Activated CD4-positive, alpha-beta T cell treated with anti-CD3 and anti-CD28 coated beads, Interleukin-2, amount 10 ng/mL, durations not matched to agents 7 days and 5 days (primary cell): ENCODE measurements at regions not wholly inside any gene's neighbourhood (a gene's known extent, or its start where the extent isn't known, plus 50 kb on each side); places are given as distances from the start of the nearest gene placed in this dataset.

Source experiments
- CTCF ChIA-PET: fragments of 350-600 bp; sonication (Branson Sonifier 250); formaldehyde crosslinking; loops from one replicate; lab custom pipeline; 2021; ENCODE audit warnings: antibody characterized with exemption; lab: Charles Lee
- POLR2A ChIA-PET: fragments of 350-600 bp; sonication (Branson Sonifier 250); formaldehyde crosslinking; loops from one replicate; lab custom pipeline; 2021; ENCODE audit warnings: antibody characterized with exemption; lab: Charles Lee
- DNase-seq: peaks from one replicate; pipeline ENCODE4 v3.0.0-alpha.2; 2020
- H3K27ac Mint-ChIP-seq: one replicate; pipeline ENCODE4 v1.8.0; 2021; ENCODE audit warnings: mild to moderate bottlenecking, moderate library complexity, mixed read lengths
- H3K27me3 Mint-ChIP-seq: one replicate; pipeline ENCODE4 v1.8.0; 2021; ENCODE audit warnings: mixed read lengths
- H3K36me3 Mint-ChIP-seq: one replicate; pipeline ENCODE4 v1.8.0; 2021; ENCODE audit warnings: low read depth, mixed read lengths
- H3K4me1 Mint-ChIP-seq: one replicate; pipeline ENCODE4 v1.8.0; 2021; ENCODE audit warnings: mixed read lengths
- H3K4me3 Mint-ChIP-seq: one replicate; pipeline ENCODE4 v1.8.0; 2021; ENCODE audit warnings: mild to moderate bottlenecking, moderate library complexity, mixed read lengths
- H3K9me3 Mint-ChIP-seq: one replicate; pipeline ENCODE4 v1.8.0; 2021; ENCODE audit warnings: mixed read lengths

- ChIA-PET CTCF (no interaction called here), POLR2A (no interaction called here)
- H3K9me3 Mint-ChIP-seq, result no peaks in the 10 kb centered on the region
- no peak for DNase-seq
- no peak overlapping the region for H3K27ac Mint-ChIP-seq
- H3K36me3 Mint-ChIP-seq, result no peaks in the 10 kb centered on the region
- no peak overlapping the region for H3K4me3 Mint-ChIP-seq
- H3K27me3 Mint-ChIP-seq, result no peaks in the 10 kb centered on the region
- no peaks in the 10 kb centered on the region for H3K4me1 Mint-ChIP-seq
Measured at GRCh38 chr15:81865850-81866537, 179.8 kb downstream of the MEX3B start.

- H3K27me3 Mint-ChIP-seq, result no peaks in the 10 kb centered on the region
- H3K9me3 Mint-ChIP-seq, result no peaks in the 10 kb centered on the region
- no peak overlapping the region for H3K27ac Mint-ChIP-seq
- ChIA-PET POLR2A (interaction anchor here (0.6 kb wide), 1 partner anchor 327 kb away, joined by 3 read pairs; no protein-coding TSS in a partner anchor), CTCF (interaction anchor here (0.6 kb wide), 1 partner anchor 1692 kb away, joined by 3 read pairs; no protein-coding TSS in a partner anchor)
- DNase-seq, result no peak
- H3K4me3 Mint-ChIP-seq, result no peak overlapping the region
- no peaks in the 10 kb centered on the region for H3K36me3 Mint-ChIP-seq
- H3K4me1 Mint-ChIP-seq, result no peaks in the 10 kb centered on the region
Measured at GRCh38 chr15:81863162-81863561, 182.7 kb downstream of the MEX3B start.

- H3K4me3 Mint-ChIP-seq, result no peak overlapping the region
- H3K27ac Mint-ChIP-seq, result no peak overlapping the region
- H3K27me3 Mint-ChIP-seq, result no peaks in the 10 kb centered on the region
- ChIA-PET CTCF (no interaction called here), POLR2A (no interaction called here)
- no peak for DNase-seq
- H3K36me3 Mint-ChIP-seq, result no peaks in the 10 kb centered on the region
- no peaks in the 10 kb centered on the region for H3K4me1 Mint-ChIP-seq
- no peaks in the 10 kb centered on the region for H3K9me3 Mint-ChIP-seq
Measured at GRCh38 chr15:81859737-81860516, 185.9 kb downstream of the MEX3B start.

- CTCF ChIA-PET, result no interaction called here
- no peaks in the 10 kb centered on the region for H3K4me1 Mint-ChIP-seq
- H3K36me3 Mint-ChIP-seq, result no peaks in the 10 kb centered on the region
- no peak overlapping the region for H3K27ac Mint-ChIP-seq
- no peaks in the 10 kb centered on the region for H3K27me3 Mint-ChIP-seq
- no peak for DNase-seq
- H3K9me3 Mint-ChIP-seq, result no peaks in the 10 kb centered on the region
- POLR2A ChIA-PET, result no interaction called here
- H3K4me3 Mint-ChIP-seq, result no peak overlapping the region
Measured at GRCh38 chr15:81858586-81858985, 187.2 kb downstream of the MEX3B start.

- Mint-ChIP-seq H3K27ac (no peak overlapping the region), H3K4me3 (no peak overlapping the region), H3K9me3 (no peaks in the 10 kb centered on the region), H3K4me1 (no peaks in the 10 kb centered on the region), H3K36me3 (no peaks in the 10 kb centered on the region), H3K27me3 (no peaks in the 10 kb centered on the region)
- ChIA-PET POLR2A (no interaction called here), CTCF (no interaction called here)
- DNase-seq, result no peak
Measured at GRCh38 chr15:81858136-81858535, 187.7 kb downstream of the MEX3B start.

GRCh38 chr15:81856634-81857026, 189.2 kb downstream of the MEX3B start:
- Mint-ChIP-seq H3K27me3 (no peaks in the 10 kb centered on the region), H3K27ac (no peak overlapping the region), H3K4me3 (no peak overlapping the region), H3K4me1 (no peaks in the 10 kb centered on the region), H3K36me3 (no peaks in the 10 kb centered on the region), H3K9me3 (no peaks in the 10 kb centered on the region)
- POLR2A ChIA-PET, result no interaction called here
- no peak for DNase-seq
- CTCF ChIA-PET, result no interaction called here

GRCh38 chr15:81856001-81856633, 189.7 kb downstream of the MEX3B start:
- no peaks in the 10 kb centered on the region for H3K27me3 Mint-ChIP-seq
- no peaks in the 10 kb centered on the region for H3K9me3 Mint-ChIP-seq
- H3K4me3 Mint-ChIP-seq, result no peak overlapping the region
- H3K4me1 Mint-ChIP-seq, result no peaks in the 10 kb centered on the region
- CTCF ChIA-PET, result interaction anchor here (0.7 kb wide), 1 partner anchor 103 kb away, joined by 3 read pairs; no protein-coding TSS in a partner anchor
- H3K36me3 Mint-ChIP-seq, result no peaks in the 10 kb centered on the region
- DNase-seq, result no peak
- H3K27ac Mint-ChIP-seq, result no peak overlapping the region
- POLR2A ChIA-PET, result no interaction called here

- Mint-ChIP-seq H3K4me3 (no peak overlapping the region), H3K27ac (no peak overlapping the region), H3K27me3 (no peaks in the 10 kb centered on the region), H3K4me1 (no peaks in the 10 kb centered on the region), H3K9me3 (no peaks in the 10 kb centered on the region), H3K36me3 (no peaks in the 10 kb centered on the region)
- no peak for DNase-seq
- POLR2A ChIA-PET, result no interaction called here
- CTCF ChIA-PET, result no interaction called here
Measured at GRCh38 chr15:81853150-81853748, 192.6 kb downstream of the MEX3B start.

GRCh38 chr15:81852411-81853149, 193.2 kb downstream of the MEX3B start:
- no peaks in the 10 kb centered on the region for H3K27me3 Mint-ChIP-seq
- no peak for DNase-seq
- ChIA-PET CTCF (no interaction called here), POLR2A (no interaction called here)
- no peak overlapping the region for H3K27ac Mint-ChIP-seq
- H3K9me3 Mint-ChIP-seq, result no peaks in the 10 kb centered on the region
- H3K36me3 Mint-ChIP-seq, result no peaks in the 10 kb centered on the region
- no peak overlapping the region for H3K4me3 Mint-ChIP-seq
- H3K4me1 Mint-ChIP-seq, result no peaks in the 10 kb centered on the region

GRCh38 chr15:81851757-81852156, 194.1 kb downstream of the MEX3B start:
- Mint-ChIP-seq H3K4me1 (no peaks in the 10 kb centered on the region), H3K27ac (no peak overlapping the region), H3K36me3 (no peaks in the 10 kb centered on the region), H3K4me3 (no peak overlapping the region), H3K9me3 (no peaks in the 10 kb centered on the region), H3K27me3 (no peaks in the 10 kb centered on the region)
- no peak for DNase-seq
- ChIA-PET CTCF (no interaction called here), POLR2A (no interaction called here)

GRCh38 chr15:81851325-81851724, 194.5 kb downstream of the MEX3B start:
- H3K9me3 Mint-ChIP-seq, result no peaks in the 10 kb centered on the region

GRCh38 chr15:81849289-81849688, 196.5 kb downstream of the MEX3B start:
- Mint-ChIP-seq H3K27me3 (no peaks in the 10 kb centered on the region), H3K9me3 (no peaks in the 10 kb centered on the region), H3K36me3 (no peaks in the 10 kb centered on the region), H3K27ac (no peak overlapping the region), H3K4me1 (no peaks in the 10 kb centered on the region), H3K4me3 (no peak overlapping the region)
- ChIA-PET POLR2A (interaction anchor here (0.6 kb wide), 1 partner anchor 92 kb away, joined by 3 read pairs; no protein-coding TSS in a partner anchor), CTCF (no interaction called here)
- DNase-seq, result no peak

More at GRCh38 chr15:81851325-81851724, 194.5 kb downstream of the MEX3B start:
- CTCF ChIA-PET, result no interaction called here
- H3K27ac Mint-ChIP-seq, result no peak overlapping the region
- POLR2A ChIA-PET, result no interaction called here
- no peaks in the 10 kb centered on the region for H3K27me3 Mint-ChIP-seq
- no peaks in the 10 kb centered on the region for H3K36me3 Mint-ChIP-seq
- H3K4me1 Mint-ChIP-seq, result no peaks in the 10 kb centered on the region
- H3K4me3 Mint-ChIP-seq, result no peak overlapping the region
- DNase-seq, result no peak
